ENCODE measurements at regions not wholly inside any gene's neighbourhood (a gene's known extent, or its start where the extent isn't known, plus 50 kb on each side); places are given as distances from the start of the nearest gene placed in this dataset.

GRCh38 chr10:62636825-62637248 is 167.7 kb upstream of the ADO start:
- Mint-ChIP-seq H3K27ac (no peak overlapping the region), H3K4me1 (peaks cover 27% of the 10 kb centered on the region), H3K9me3 (no peaks in the 10 kb centered on the region), H3K4me3 (no peak overlapping the region), H3K27me3 (no peaks in the 10 kb centered on the region)
- DNase-seq (no peak), ATAC-seq (peak; percentile 10)

DNA sequence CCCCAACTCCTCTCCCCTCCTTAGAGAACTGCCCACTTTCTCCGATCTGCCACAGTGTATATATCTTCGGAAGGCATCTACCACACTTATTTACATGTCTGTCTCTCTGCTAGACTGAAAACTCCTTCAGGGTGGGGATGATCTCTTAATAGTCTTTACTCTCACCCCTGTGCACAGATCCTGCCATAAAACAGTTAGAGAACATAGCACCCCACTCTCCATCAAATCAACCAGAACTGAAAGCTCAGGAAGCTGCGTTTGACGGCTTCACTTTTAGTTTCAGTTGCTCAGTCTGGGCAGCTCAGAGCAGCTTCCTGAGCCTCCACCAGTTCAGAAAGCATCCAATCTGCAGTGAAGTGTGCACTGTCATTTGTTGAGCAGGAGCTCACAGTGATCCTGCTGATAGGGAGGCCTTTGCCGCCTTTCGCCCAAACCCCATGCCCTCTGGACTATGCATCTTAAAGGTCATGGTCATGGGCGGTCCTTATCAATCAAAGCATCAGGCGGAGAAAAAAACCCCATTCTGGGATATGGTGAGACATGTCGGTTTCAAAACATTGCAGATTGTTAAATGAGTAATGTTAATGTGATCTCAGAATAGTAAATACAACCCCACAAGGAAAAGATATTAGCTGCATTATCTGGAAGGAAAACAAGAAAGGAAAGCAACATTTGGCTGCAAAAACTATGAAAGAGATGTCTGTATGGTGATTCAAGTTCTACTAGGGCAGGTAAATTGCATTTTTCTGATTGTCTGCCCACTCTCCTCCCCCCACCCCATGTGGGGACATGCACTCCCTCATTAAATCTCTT is 167.1 kb upstream of the ADO start:
- DNase-seq (peak; percentile 82 to 91), ATAC-seq (peak; percentile 97)
- no peaks in the 10 kb centered on the region for H3K27me3 Mint-ChIP-seq
- H3K27ac Mint-ChIP-seq = no peak overlapping the region
- no peaks in the 10 kb centered on the region for H3K9me3 Mint-ChIP-seq
- peaks cover 21% of the 10 kb centered on the region for H3K4me1 Mint-ChIP-seq
- H3K4me3 Mint-ChIP-seq = no peak overlapping the region

DNA sequence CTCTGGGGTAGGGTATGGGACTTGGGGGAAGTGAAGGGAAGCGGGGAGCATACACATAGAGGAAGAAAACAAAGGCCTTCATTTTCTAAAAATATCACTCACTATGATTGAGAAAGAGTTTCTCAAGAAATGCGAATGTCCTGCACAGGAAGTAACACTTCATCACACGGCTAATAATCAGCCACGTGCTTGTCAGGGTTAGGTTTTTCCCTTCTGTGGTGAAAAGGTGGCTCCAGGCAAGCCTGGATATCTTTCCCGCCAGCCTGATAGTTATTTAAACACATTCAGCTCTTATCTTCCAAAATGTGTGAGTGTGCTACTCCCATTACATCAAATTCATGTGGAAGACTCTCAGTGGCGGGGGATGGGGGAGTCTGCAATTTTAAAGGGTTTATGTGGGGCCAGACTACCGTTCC is 166.4 kb upstream of the ADO start:
- H3K27me3 Mint-ChIP-seq = no peaks in the 10 kb centered on the region
- peak; percentile 0 for ATAC-seq
- no peak overlapping the region for H3K27ac Mint-ChIP-seq
- DNase-seq = no peak
- H3K9me3 Mint-ChIP-seq = no peaks in the 10 kb centered on the region
- H3K4me3 Mint-ChIP-seq = no peak overlapping the region
- peaks cover 24% of the 10 kb centered on the region for H3K4me1 Mint-ChIP-seq

- DNase-seq = no peak
- ATAC-seq = no peak
- no peaks in the 10 kb centered on the region for H3K27me3 Mint-ChIP-seq
- peaks cover 31% of the 10 kb centered on the region for H3K4me1 Mint-ChIP-seq
- no peaks in the 10 kb centered on the region for H3K9me3 Mint-ChIP-seq
- no peak overlapping the region for H3K4me3 Mint-ChIP-seq
- peak overlapping the region in 1 of 2 donors; percentile 77 for H3K27ac Mint-ChIP-seq
These were observed 165.4 kb upstream of the ADO start for GRCh38 chr10:62639144-62639543.

- Mint-ChIP-seq H3K4me1 (peaks cover 36% of the 10 kb centered on the region), H3K27ac (no peak overlapping the region), H3K27me3 (no peaks in the 10 kb centered on the region), H3K4me3 (no peak overlapping the region), H3K9me3 (no peaks in the 10 kb centered on the region)
- no peak for ATAC-seq
- no peak for DNase-seq
These were observed 164.1 kb upstream of the ADO start for GRCh38 chr10:62640411-62640810.

- H3K4me3 Mint-ChIP-seq = no peak overlapping the region
- ATAC-seq (peak; percentile 77), DNase-seq (no peak)
- no peaks in the 10 kb centered on the region for H3K27me3 Mint-ChIP-seq
- peaks cover 55% of the 10 kb centered on the region for H3K4me1 Mint-ChIP-seq
- H3K9me3 Mint-ChIP-seq = no peaks in the 10 kb centered on the region
- peak overlapping the region in 1 of 2 donors; percentile 41 for H3K27ac Mint-ChIP-seq
These were observed 160.6 kb upstream of the ADO start for GRCh38 chr10:62643606-62644587.

DNA sequence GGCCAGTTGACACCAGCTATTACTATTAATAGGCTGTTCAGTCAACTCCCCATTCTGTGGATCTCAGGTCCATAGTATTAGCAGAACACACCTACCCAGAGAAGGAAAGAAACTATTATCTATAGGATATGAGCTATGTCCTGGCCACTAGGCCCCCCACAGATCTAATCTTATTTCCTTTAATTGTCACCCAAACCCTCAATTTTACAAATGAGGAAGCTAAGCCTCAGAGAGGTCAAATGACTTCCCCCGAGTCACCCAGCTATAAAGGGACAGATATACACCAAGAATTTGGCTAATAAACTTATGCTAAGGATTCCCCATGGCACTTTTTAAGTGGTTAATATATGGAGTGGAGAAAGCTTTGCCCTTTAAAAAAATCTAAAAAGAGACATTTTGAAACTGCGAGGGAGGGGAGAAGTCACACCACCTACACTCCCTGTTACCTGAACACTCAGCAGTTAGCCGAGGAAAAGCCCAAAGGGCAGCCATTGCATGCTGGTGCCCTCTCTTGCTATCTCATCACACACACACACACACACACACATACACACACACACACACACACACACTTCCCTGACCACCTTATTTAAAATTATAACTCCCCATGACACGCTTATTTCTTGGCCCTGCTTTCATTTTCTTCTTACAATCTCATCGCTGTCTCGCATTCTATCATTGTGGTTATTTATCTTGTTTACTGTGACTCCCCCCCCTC is 157.0 kb upstream of the ADO start:
- peak in 1 of 2 donors; percentile 21 for DNase-seq
- H3K27ac Mint-ChIP-seq = no peak overlapping the region
- peaks cover 52% of the 10 kb centered on the region for H3K4me1 Mint-ChIP-seq
- H3K9me3 Mint-ChIP-seq = no peaks in the 10 kb centered on the region
- no peaks in the 10 kb centered on the region for H3K27me3 Mint-ChIP-seq
- ATAC-seq = peak; percentile 62
- peak overlapping the region; percentile 7 to 40 for H3K4me3 Mint-ChIP-seq

DNA sequence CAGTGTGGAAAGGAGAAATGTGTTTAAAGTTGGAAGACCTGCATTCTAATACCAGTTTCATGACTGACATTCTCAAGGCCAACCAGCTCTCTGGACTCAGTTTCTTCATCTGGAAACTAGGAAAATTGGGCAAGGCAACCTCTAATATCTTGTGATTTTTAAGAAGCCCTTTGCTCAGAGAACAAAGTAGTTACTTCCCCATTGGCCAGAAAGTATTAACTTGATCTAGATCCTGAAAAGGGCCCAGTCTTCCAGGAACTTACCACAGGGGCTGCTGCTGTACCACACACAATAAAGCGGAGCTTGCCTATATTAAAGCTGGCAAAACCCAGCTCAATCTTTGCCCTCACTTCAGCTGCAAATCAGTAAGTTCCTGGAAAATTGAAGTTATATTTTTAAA is 155.6 kb upstream of the ADO start:
- H3K9me3 Mint-ChIP-seq = no peaks in the 10 kb centered on the region
- H3K4me3 Mint-ChIP-seq = no peak overlapping the region
- DNase-seq (no peak), ATAC-seq (no peak)
- H3K27me3 Mint-ChIP-seq = no peaks in the 10 kb centered on the region
- peaks cover 51% of the 10 kb centered on the region for H3K4me1 Mint-ChIP-seq
- no peak overlapping the region for H3K27ac Mint-ChIP-seq

- Mint-ChIP-seq H3K9me3 (no peaks in the 10 kb centered on the region), H3K4me1 (peaks cover 48% of the 10 kb centered on the region), H3K4me3 (no peak overlapping the region), H3K27ac (no peak overlapping the region), H3K27me3 (no peaks in the 10 kb centered on the region)
- DNase-seq = no peak
- no peak for ATAC-seq
These were observed 154.1 kb upstream of the ADO start for GRCh38 chr10:62650411-62650810.

DNA sequence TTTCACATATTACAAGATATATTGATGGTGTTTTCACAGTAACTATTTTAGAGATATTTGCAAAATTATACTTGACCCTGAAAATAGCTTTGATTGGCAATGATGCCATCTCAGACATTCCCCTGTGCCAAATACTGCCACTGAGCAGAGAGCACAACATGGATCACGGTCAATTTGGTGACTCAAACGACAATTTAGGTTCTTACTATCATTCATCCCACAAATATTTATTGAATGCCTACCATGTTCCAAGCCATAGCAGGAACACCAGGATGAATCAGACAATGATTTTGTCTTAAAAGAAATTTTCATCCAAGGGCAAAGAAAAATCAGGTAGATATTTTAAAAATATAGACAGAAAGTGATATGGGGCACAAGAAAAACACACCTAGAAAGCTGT is 153.2 kb upstream of the ADO start:
- no peak for ATAC-seq
- Mint-ChIP-seq H3K9me3 (no peaks in the 10 kb centered on the region), H3K4me3 (no peak overlapping the region), H3K4me1 (peaks cover 53% of the 10 kb centered on the region), H3K27ac (no peak overlapping the region), H3K27me3 (no peaks in the 10 kb centered on the region)
- no peak for DNase-seq

DNA sequence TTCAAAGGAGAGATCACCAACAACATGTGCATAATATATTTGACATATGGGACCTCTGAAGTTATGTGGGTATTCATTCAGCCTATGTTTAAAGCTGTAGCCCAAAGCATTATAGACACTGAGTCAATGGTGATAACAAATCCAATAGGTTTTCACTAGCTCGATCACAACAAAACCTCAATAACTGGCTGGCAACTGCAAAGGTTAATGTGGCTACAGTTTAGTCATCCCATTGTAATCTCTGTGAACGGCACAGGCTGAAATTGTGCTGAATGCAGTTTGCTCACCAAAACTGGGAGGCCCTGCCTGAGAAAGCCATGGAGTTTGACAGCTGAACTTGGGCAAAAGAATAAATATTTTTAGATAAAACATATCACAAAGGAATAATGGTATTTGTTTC is 152.4 kb upstream of the ADO start:
- H3K27ac Mint-ChIP-seq = no peak overlapping the region
- ATAC-seq (peak; percentile 56), DNase-seq (no peak)
- H3K9me3 Mint-ChIP-seq = no peaks in the 10 kb centered on the region
- no peaks in the 10 kb centered on the region for H3K27me3 Mint-ChIP-seq
- H3K4me1 Mint-ChIP-seq = peaks cover 51% of the 10 kb centered on the region
- no peak overlapping the region for H3K4me3 Mint-ChIP-seq

DNA sequence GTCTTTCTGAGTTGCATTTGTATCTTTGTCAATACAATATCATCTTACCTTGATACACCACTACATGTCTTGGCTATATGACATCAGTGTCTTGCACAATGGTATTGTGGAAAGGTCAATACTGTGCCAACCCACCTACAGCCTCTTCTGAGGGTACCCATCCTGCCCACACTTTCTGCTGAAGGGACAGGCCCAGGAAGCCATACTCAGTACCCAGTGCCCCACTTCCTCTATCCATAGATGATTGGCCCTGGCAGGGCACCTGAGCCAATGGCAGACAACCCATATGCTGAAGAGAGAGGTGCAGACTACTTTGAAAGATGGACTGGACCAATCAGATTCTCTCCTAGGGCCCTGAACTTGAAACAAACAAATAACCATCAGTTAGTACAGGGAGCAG is 152.0 kb upstream of the ADO start:
- ATAC-seq (peak; percentile 89), DNase-seq (peak in 1 of 2 donors; percentile 34)
- Mint-ChIP-seq H3K4me1 (peaks cover 46% of the 10 kb centered on the region), H3K27ac (no peak overlapping the region), H3K27me3 (no peaks in the 10 kb centered on the region), H3K9me3 (no peaks in the 10 kb centered on the region), H3K4me3 (no peak overlapping the region)

DNA sequence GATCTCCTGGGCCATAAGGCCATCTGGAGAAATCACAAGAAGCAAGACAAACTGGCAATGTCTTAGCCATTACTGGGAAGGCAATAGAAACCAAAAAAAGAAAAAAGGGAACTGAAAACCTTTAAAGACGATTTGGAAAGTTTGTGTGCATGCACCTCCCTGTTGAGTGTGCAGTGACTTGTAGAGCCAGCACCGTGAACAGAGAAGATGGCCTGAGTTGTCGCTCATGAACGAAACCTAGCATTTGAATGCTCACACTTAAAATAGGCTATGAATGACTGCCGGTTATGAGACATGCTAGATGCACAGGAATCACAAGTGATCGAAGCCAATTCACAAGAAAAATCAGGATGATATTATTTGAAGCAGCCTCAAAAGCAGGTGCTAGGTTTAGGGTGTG is 151.3 kb upstream of the ADO start:
- Mint-ChIP-seq H3K27me3 (no peaks in the 10 kb centered on the region), H3K9me3 (no peaks in the 10 kb centered on the region), H3K4me1 (peaks cover 39% of the 10 kb centered on the region), H3K27ac (no peak overlapping the region), H3K4me3 (no peak overlapping the region)
- no peak for ATAC-seq
- DNase-seq = no peak

GRCh38 chr10:62654966-62655336 is 149.6 kb upstream of the ADO start:
- Mint-ChIP-seq H3K4me3 (no peak overlapping the region), H3K4me1 (peaks cover 32% of the 10 kb centered on the region), H3K9me3 (peaks cover 0 to 2% of the 10 kb centered on the region in 2 donors), H3K27ac (no peak overlapping the region), H3K27me3 (no peaks in the 10 kb centered on the region)
- DNase-seq (no peak), ATAC-seq (no peak)

DNA sequence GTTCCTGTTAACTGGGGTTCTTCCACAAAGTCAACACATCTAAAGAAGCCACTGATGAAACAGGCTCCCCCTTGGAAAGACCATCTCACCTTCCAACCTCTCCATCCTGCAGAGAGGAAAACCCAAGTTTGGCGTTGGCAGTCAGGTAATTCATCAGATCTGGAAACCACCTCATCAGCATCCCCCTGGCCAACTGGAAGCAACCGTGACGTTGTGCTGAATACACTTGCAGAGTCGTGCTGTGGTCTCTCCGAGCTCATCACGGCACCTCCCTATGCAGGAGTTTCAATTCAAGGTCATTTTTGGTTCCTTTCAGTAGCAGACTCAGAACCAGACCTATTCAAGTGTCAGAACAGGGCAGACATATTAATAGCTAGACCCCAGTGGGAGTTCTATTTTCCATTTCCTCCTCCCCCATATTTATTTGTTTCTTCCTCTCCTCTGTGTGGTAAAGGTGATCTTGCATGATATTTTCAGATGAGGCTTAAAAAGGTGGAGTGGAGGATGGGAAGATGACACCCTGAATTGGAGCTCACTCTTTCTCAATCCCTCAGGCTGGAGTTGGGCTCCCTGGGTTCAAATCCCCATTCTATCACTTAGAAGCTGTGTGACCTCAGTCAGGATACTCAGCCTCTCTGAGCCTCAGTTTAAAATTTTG is 149.1 kb upstream of the ADO start:
- Mint-ChIP-seq H3K9me3 (peaks cover 0 to 5% of the 10 kb centered on the region in 2 donors), H3K27me3 (no peaks in the 10 kb centered on the region), H3K4me3 (no peak overlapping the region), H3K27ac (peak overlapping the region in 1 of 2 donors; percentile 14), H3K4me1 (peaks cover 32% of the 10 kb centered on the region)
- peak; percentile 68 for ATAC-seq
- DNase-seq = no peak
